Stimulated activated CD4-positive, alpha-beta T cell treated with anti-CD3 and anti-CD28 coated beads, Interleukin-1b, Interleukin-23, amount 100 ng/mL, for 4 hours (primary cell): ENCODE measurements at regions not wholly inside any gene's neighbourhood (a gene's known extent, or its start where the extent isn't known, plus 50 kb on each side); places are given as distances from the start of the nearest gene placed in this dataset.

ENCODE experiments used
- DNase-seq, 2 donors: peaks; one replicate each; pipeline ENCODE4 v3.0.0-alpha.2; 2020; ENCODE audit warnings: low read depth in 2 of 2

- DNase-seq = no peak
These were observed 156.3 kb downstream of the SLC7A11 start for GRCh38 chr4:138085736-138086305.

- DNase-seq = no peak
These were observed 163.2 kb downstream of the SLC7A11 start for GRCh38 chr4:138078751-138079520.

GRCh38 chr4:138078253-138078652 lies 163.9 kb downstream of the SLC7A11 start:
- DNase-seq = no peak

GRCh38 chr4:138076561-138076960 lies 165.6 kb downstream of the SLC7A11 start:
- no peak for DNase-seq

GRCh38 chr4:138070816-138071215 lies 171.3 kb downstream of the SLC7A11 start:
- no peak for DNase-seq

GRCh38 chr4:138063581-138063980 lies 178.6 kb downstream of the SLC7A11 start:
- no peak for DNase-seq

- no peak for DNase-seq
These were observed 179.2 kb downstream of the SLC7A11 start for GRCh38 chr4:138062929-138063328.

- DNase-seq = no peak
These were observed 185.6 kb downstream of the SLC7A11 start for GRCh38 chr4:138056541-138056940.

- DNase-seq = no peak
These were observed 186.3 kb downstream of the SLC7A11 start for GRCh38 chr4:138055890-138056289.

- no peak for DNase-seq
These were observed 188.4 kb downstream of the SLC7A11 start for GRCh38 chr4:138053641-138054301.

- DNase-seq = no peak
These were observed 189.1 kb downstream of the SLC7A11 start for GRCh38 chr4:138052806-138053632.

- DNase-seq = no peak
These were observed 191.0 kb downstream of the SLC7A11 start for GRCh38 chr4:138051157-138051556.

- DNase-seq = no peak
These were observed 191.5 kb downstream of the SLC7A11 start for GRCh38 chr4:138050601-138051000.

GRCh38 chr4:138049355-138049754 lies 192.8 kb downstream of the SLC7A11 start:
- DNase-seq = no peak

GRCh38 chr4:138047290-138047689 lies 194.9 kb downstream of the SLC7A11 start:
- DNase-seq = no peak

GRCh38 chr4:138045036-138045435 lies 197.1 kb downstream of the SLC7A11 start:
- DNase-seq = no peak

- DNase-seq = no peak
These were observed 203.1 kb downstream of the SLC7A11 start for GRCh38 chr4:138039010-138039409.

GRCh38 chr4:138037696-138038095 lies 204.5 kb downstream of the SLC7A11 start:
- no peak for DNase-seq

GRCh38 chr4:138035781-138036258 lies 206.3 kb downstream of the SLC7A11 start:
- no peak for DNase-seq

GRCh38 chr4:138034871-138035270 lies 207.3 kb downstream of the SLC7A11 start:
- no peak for DNase-seq

GRCh38 chr4:138032222-138032621 lies 209.9 kb downstream of the SLC7A11 start:
- DNase-seq = no peak

GRCh38 chr4:138030375-138030774 lies 211.8 kb downstream of the SLC7A11 start:
- DNase-seq = no peak
